Liver (tissue), 3 donors: ENCODE measurements at regions not wholly inside any gene's neighbourhood (a gene's known extent, or its start where the extent isn't known, plus 50 kb on each side); places are given as distances from the start of the nearest gene placed in this dataset.

Experiments
- GABPA ChIP-seq, 2 donors: IDR thresholded peaks in 1 of 2; conservative IDR thresholded peaks in 1 of 2; 2 replicates each; pipeline ENCODE4 v1.6.1; 2016; ENCODE audit warnings: antibody characterized with exemption in 2 of 2, mild to moderate bottlenecking in 1 of 2, moderate library complexity in 1 of 2
- HNF4A ChIP-seq, 2 donors: conservative IDR thresholded peaks; 2 replicates each; pipeline ENCODE4 v1.6.1; 2016; ENCODE audit warnings: antibody characterized with exemption in 2 of 2, mild to moderate bottlenecking in 2 of 2
- NR2F2 ChIP-seq: IDR thresholded peaks from 2 replicates; pipeline ENCODE4 v1.6.1; 2016; ENCODE audit warnings: antibody characterized with exemption
- TF ChIP-seq, protein P1 (sequence below): IDR thresholded peaks from 2 replicates; pipeline ENCODE4 v1.6.1; 2016; ENCODE audit warnings: antibody characterized with exemption
- TF ChIP-seq, protein P2 (sequence below): fragments of 150-350 bp; IDR thresholded peaks from 2 replicates; pipeline ENCODE4 v1.5.1; 2017; ENCODE audit warnings: improper control_type of control experiment, low read depth, low read length; ENCODE audit not compliant: missing input control
- TF ChIP-seq, protein P3 (sequence below): IDR thresholded peaks from 2 replicates; pipeline ENCODE4 v1.6.1; 2016; ENCODE audit warnings: antibody characterized with exemption, mild to moderate bottlenecking
- TF ChIP-seq, protein P4 (sequence below): IDR thresholded peaks from 2 replicates; pipeline ENCODE4 v1.6.1; 2016; ENCODE audit warnings: antibody characterized with exemption
- donor health status: healthy.
- donor health status: healthy.

DNA sequence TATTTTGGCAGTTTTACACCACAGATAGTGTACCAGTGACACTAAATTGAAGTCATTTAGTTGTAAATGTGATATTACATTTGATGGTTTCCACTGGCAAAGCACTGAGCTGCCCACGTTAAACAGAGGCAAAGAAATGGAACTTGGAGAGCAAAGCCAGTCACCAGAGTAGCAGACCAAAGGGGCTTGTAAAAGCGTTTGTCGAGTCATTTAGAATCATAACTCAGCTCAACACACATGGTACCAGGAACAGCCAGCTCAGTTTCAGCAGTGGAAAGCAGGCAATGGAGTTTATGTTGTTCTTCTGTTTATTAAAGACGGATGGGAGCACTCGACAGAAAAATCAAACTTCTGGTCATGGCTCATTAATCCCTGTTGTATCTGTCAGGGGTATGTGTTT lies 91.2 kb downstream of the POU3F3 start:
- TF ChIP-seq, protein P1, sequence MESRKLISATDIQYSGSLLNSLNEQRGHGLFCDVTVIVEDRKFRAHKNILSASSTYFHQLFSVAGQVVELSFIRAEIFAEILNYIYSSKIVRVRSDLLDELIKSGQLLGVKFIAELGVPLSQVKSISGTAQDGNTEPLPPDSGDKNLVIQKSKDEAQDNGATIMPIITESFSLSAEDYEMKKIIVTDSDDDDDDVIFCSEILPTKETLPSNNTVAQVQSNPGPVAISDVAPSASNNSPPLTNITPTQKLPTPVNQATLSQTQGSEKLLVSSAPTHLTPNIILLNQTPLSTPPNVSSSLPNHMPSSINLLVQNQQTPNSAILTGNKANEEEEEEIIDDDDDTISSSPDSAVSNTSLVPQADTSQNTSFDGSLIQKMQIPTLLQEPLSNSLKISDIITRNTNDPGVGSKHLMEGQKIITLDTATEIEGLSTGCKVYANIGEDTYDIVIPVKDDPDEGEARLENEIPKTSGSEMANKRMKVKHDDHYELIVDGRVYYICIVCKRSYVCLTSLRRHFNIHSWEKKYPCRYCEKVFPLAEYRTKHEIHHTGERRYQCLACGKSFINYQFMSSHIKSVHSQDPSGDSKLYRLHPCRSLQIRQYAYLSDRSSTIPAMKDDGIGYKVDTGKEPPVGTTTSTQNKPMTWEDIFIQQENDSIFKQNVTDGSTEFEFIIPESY = no peak
- TF ChIP-seq, protein P2, sequence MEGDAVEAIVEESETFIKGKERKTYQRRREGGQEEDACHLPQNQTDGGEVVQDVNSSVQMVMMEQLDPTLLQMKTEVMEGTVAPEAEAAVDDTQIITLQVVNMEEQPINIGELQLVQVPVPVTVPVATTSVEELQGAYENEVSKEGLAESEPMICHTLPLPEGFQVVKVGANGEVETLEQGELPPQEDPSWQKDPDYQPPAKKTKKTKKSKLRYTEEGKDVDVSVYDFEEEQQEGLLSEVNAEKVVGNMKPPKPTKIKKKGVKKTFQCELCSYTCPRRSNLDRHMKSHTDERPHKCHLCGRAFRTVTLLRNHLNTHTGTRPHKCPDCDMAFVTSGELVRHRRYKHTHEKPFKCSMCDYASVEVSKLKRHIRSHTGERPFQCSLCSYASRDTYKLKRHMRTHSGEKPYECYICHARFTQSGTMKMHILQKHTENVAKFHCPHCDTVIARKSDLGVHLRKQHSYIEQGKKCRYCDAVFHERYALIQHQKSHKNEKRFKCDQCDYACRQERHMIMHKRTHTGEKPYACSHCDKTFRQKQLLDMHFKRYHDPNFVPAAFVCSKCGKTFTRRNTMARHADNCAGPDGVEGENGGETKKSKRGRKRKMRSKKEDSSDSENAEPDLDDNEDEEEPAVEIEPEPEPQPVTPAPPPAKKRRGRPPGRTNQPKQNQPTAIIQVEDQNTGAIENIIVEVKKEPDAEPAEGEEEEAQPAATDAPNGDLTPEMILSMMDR = no peak
- TF ChIP-seq, protein P3, sequence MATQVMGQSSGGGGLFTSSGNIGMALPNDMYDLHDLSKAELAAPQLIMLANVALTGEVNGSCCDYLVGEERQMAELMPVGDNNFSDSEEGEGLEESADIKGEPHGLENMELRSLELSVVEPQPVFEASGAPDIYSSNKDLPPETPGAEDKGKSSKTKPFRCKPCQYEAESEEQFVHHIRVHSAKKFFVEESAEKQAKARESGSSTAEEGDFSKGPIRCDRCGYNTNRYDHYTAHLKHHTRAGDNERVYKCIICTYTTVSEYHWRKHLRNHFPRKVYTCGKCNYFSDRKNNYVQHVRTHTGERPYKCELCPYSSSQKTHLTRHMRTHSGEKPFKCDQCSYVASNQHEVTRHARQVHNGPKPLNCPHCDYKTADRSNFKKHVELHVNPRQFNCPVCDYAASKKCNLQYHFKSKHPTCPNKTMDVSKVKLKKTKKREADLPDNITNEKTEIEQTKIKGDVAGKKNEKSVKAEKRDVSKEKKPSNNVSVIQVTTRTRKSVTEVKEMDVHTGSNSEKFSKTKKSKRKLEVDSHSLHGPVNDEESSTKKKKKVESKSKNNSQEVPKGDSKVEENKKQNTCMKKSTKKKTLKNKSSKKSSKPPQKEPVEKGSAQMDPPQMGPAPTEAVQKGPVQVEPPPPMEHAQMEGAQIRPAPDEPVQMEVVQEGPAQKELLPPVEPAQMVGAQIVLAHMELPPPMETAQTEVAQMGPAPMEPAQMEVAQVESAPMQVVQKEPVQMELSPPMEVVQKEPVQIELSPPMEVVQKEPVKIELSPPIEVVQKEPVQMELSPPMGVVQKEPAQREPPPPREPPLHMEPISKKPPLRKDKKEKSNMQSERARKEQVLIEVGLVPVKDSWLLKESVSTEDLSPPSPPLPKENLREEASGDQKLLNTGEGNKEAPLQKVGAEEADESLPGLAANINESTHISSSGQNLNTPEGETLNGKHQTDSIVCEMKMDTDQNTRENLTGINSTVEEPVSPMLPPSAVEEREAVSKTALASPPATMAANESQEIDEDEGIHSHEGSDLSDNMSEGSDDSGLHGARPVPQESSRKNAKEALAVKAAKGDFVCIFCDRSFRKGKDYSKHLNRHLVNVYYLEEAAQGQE = no peak
- TF ChIP-seq, protein P4, sequence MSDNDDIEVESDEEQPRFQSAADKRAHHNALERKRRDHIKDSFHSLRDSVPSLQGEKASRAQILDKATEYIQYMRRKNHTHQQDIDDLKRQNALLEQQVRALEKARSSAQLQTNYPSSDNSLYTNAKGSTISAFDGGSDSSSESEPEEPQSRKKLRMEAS = no peak
- TF ChIP-seq HNF4A (conservative IDR thresholded peaks at IDR 0.05) (no peak), NR2F2 (no peak), GABPA (IDR thresholded peaks at IDR 0.05 in 1 of 2, conservative IDR thresholded peaks at IDR 0.05 in 1 of 2) (no peak)
